ENCODE measurements at regions not wholly inside any gene's neighbourhood (a gene's known extent, or its start where the extent isn't known, plus 50 kb on each side); places are given as distances from the start of the nearest gene placed in this dataset.
"Not testable (repeated sequence)": the region's sequence is repeated elsewhere in the genome, so short reads cannot be mapped to it uniquely, and the experiment has no call there.

GRCh38 chr1:166395729-166396128 lies 228.9 kb upstream of the FAM78B start:
- no peak for DNase-seq

- not testable (repeated sequence) for DNase-seq
Observed at GRCh38 chr1:166409253-166410082, 242.7 kb upstream of the FAM78B start.

- DNase-seq, result no peak
Observed at GRCh38 chr1:166410083-166410385, 243.2 kb upstream of the FAM78B start.

DNA sequence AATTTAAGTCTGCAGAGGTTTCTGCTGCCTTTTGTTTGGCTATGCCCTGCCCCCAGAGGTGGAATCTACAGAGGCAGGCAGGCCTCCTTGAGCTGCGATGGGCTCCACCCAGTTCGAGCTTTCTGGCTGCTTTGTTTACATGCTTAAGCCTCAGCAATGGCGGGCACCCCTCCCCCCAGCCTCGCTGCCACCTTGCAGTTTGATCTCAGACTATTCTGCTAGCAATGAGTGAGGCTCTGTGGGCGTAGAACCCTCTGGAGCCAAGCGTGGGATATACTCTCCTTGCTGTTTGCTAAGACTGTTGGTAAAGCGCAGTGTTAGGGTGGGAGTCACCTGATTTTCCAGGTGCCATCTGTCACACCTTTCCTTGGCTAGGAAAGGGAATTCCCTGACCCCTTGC lies 250.0 kb upstream of the FAM78B start:
- not testable (repeated sequence) for DNase-seq

DNA sequence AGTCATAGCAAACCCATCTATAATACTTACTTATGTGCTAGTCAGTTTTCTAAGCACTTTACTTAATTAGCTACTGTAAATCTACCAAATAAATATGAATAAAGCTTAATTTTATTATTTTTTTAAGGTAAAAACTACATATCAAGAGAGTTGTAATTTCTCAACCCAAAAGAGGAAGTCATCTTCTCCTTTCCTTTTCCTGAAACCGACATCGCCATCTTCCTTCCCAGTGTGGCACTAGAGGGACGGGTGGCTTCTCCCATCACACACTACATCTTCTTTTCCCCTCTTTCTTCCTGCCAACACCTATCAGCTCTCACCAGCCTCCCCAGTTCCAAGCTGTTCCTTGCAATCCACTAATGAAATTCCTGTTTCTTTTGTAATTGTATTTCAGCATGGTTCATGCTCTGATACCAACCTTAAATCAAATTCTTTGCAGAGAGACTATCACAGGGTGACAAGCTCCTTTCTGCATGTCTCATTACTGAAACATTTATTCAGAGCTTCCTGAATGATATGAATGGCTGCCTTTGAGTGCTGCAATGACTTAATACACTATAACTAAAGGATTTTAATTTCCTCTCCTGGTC lies 251.6 kb upstream of the FAM78B start:
- DNase-seq, result no peak

DNA sequence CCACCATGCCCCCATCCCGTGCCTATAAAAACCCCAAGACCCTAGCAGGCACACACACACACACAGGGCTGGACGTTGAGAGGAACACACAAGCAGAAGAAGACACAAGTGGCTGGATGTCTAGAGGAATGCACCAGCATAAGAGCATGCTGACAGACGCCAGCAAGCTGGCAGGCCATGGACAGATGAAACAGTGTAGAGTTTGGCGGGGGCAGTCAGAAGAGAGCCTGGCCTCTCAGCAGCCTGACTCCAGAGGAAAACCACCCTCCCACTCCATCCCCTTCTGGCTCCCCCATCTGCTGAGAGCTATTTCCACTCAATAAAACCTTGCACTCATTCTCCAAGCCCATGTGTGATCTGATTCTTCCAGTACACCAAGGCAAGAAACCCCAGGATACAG lies 255.8 kb upstream of the FAM78B start:
- DNase-seq, result not testable (repeated sequence)

DNA sequence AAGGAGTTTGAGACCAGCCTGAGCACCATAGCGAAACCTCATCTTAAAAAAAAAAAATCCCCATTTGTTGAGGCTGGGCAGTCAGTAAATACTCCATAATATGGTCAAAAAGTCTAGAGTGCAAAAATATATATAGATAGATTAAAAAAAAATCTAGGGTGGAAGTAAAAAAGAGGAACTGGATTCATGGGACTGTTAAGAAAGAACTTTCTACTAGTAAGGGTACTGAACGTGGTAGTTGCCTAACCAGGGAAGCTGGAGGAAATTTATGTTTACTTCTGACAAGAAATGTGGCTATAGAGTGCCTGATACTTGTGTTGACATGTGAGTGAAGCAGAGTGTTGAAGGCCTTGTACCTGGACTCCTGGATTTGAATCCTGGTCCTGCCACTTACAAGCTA lies 265.9 kb upstream of the FAM78B start:
- no peak for DNase-seq

GRCh38 chr1:166433404-166434304 lies 266.9 kb upstream of the FAM78B start:
- peak; percentile 2 for DNase-seq

DNA sequence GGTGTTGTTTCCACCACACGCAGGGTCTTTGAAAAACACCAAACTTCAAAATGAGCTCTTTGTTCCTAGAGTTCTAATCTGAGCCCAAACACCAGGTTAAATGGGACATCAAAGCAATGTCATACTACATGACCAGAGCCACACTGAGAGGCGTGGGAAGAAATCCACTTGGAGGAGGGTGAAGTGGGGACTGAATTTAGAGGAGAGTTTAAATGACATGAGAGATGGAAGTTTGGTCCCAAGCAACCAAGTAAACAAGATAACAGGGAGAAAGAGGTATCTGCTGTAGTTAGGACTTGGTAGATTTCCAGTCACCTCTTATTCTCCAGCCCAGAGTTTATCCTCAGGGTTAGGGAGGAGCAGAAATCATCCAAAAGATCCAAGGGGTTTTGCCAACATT lies 290.9 kb upstream of the FAM78B start:
- DNase-seq, result no peak

DNA sequence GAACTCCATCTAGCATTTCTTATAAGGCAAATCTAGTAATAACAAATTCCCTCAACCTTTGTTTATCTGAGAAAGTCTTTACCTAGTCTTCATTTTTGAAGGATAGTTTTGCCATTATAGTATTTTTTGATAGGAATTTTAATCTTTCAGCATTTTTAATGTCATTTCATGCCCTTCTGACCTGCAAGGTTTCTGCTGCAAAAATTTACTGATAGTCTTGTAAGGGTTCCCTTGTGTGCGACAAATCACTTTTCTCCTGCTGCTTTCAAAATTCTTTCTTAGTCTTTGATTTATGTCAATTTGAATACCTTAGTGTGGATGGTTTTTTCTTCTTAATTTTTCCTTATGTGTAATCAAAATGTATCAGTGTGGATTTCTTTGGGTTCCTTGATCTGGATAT lies 297.5 kb upstream of the FAM78B start:
- no peak for DNase-seq

GRCh38 chr1:166470014-166470413 lies 303.2 kb upstream of the FAM78B start:
- no peak for DNase-seq

- DNase-seq, result no peak
Observed at GRCh38 chr1:166470441-166470840, 303.6 kb upstream of the FAM78B start.

- no peak for DNase-seq
Observed at GRCh38 chr1:166471359-166471758, 304.6 kb upstream of the FAM78B start.

DNA sequence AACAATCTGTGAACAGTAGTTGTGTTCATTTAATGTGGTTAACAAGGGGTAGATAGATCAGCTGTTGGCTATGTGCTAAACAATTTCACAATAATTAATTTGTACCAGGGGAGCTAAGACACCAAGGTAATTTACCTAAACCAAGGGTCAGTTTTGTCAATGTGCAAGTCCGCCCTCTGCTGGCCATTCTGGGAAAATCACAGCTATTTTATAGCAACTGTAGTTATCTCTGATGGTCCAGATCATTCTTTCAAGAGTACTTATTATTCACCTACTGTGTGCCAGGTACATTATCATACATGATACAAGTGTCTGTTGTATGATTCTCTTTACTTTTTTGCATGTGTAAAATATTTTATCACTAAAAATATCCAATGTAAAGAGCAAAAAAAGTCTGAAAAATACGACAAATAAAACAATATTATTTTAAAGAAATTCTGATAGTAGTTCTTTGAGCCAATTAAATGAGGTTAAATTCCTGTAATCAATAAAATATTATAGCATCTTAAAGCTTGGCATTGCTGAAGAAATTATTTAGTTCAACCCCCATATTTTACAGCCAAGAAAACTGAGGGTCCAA lies 312.3 kb upstream of the FAM78B start:
- DNase-seq, result peak; percentile 57

DNA sequence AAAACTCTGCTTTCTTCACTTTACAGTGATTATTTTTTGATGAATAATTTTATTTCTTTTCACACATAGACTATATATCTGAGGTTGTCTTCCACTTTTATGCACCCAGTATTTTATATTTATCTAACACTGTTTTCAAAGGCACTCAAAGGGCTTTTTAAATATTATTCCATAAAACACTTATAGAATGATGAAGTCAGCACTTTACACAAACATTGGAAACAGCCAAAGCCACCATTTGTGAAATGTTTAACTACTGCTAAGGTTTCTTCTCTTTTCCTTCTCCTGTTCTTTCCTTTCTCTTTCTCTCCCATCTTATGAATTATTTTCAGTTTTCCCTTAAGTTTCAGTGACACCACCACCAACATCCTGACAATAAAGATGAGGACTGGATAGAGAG lies 317.7 kb upstream of the FAM78B start:
- no peak for DNase-seq

DNA sequence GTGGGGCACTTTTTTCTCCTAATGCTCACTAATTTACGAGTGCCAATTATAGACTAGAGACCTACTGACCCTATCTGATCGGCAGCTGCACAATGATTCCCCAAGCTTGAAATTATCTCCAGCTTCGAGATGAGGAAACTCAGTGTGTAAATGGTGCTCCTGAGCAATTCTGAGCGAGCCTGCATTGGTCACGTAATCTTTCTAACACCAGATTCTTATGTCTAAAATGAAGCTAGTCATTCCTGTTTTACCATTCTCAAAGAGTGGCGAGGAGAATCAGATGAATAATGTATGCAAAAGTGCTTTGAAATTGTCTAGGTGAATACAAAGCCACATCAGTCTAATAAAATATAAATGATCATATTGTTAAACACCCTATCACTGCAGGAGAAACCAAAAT lies 318.1 kb upstream of the FAM78B start:
- no peak for DNase-seq

DNA sequence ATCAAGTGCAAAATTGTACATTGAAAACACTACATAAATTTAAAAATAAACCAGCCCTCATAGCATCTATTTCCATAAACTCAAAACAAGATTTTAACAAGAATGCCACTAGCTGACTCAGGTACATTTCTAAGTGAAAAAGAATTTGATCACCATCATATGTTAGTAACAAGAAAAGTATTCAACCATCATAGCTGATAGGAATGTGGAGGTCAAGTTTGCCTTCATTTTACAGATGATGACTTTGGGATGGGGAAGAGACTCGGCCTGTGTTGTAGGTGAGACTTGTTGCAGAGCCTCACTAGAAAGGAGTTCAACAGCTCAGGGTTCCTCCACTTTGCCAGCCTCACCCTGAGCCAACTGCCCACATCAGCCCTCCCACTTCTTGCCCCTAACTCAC lies 318.8 kb upstream of the FAM78B start:
- DNase-seq, result no peak

GRCh38 chr1:166488327-166488726 lies 321.5 kb upstream of the FAM78B start:
- no peak for DNase-seq

- no peak for DNase-seq
Observed at GRCh38 chr1:166489356-166489669, 322.5 kb upstream of the FAM78B start.

GRCh38 chr1:166489670-166490436 lies 323.1 kb upstream of the FAM78B start:
- peak; percentile 84 for DNase-seq

GRCh38 chr1:166490437-166490991 lies 323.7 kb upstream of the FAM78B start:
- no peak for DNase-seq

- DNase-seq, result not testable (repeated sequence)
Observed at GRCh38 chr1:166493765-166494164, 327.0 kb upstream of the FAM78B start.
